Heart right ventricle (tissue), 16 donors: ENCODE measurements at regions not wholly inside any gene's neighbourhood (a gene's known extent, or its start where the extent isn't known, plus 50 kb on each side); places are given as distances from the start of the nearest gene placed in this dataset.

ENCODE experiments used
- ATAC-seq, 8 donors: fragments of 200-7000 bp; cut with Tn5 transposase; one replicate each; pipeline ENCODE4 v1.9.1; 2020; ENCODE audit warnings: mild to moderate bottlenecking in 8 of 8, moderate library complexity in 8 of 8, moderate number of reproducible peaks in 1 of 8
- DNase-seq, 2 donors: peaks; one replicate each; pipeline ENCODE4 v3.0.0-alpha.2; 2020
- H3K27ac ChIP-seq, 10 donors: fragments of 200-600 bp; sonication (generic) in 2 of 10; one replicate each; pipeline versions ENCODE4 v1.5.0 to v1.8.0; 2020 to 2022; ENCODE audit warnings: mild to moderate bottlenecking in 3 of 10
- H3K27me3 ChIP-seq, 7 donors: fragments of 200-600 bp; one replicate each; pipeline ENCODE4 v1.8.0; 2021 to 2022; ENCODE audit warnings: mild to moderate bottlenecking in 2 of 7
- H3K36me3 ChIP-seq, 9 donors: fragments of 200-600 bp; sonication (generic) in 1 of 9; one replicate each; pipeline versions ENCODE4 v1.5.0 to v1.8.0; 2020 to 2022; ENCODE audit warnings: mild to moderate bottlenecking in 2 of 9
- H3K4me1 ChIP-seq, 9 donors: fragments of 200-600 bp; sonication (generic) in 1 of 9; one replicate each; pipeline versions ENCODE4 v1.5.0 to v1.8.0; 2020 to 2022; ENCODE audit warnings: mild to moderate bottlenecking in 4 of 9
- H3K4me3 ChIP-seq, 10 donors: fragments of 200-600 bp; sonication (generic) in 2 of 10; one replicate each; pipeline versions ENCODE4 v1.5.0 to v1.8.0; 2020 to 2022; ENCODE audit warnings: mild to moderate bottlenecking in 7 of 10, moderate library complexity in 2 of 10
- H3K9me3 ChIP-seq, 11 donors: fragments of 200-600 bp in 10 of 11; sonication (generic) in 2 of 11; one replicate each; pipeline versions ENCODE4 v1.5.0 to v1.8.0; 2013 to 2022; ENCODE audit warnings: mild to moderate bottlenecking in 2 of 11, control low read depth in 1 of 11, moderate library complexity in 1 of 11
- CTCF ChIP-seq, 9 donors: fragments of 200-600 bp; sonication (generic) in 2 of 9; IDR thresholded peaks; one replicate each; pipeline versions ENCODE4 v1.5.0 to v1.8.0; 2021 to 2022; ENCODE audit warnings: antibody characterized with exemption in 9 of 9, mild to moderate bottlenecking in 5 of 9, moderate library complexity in 1 of 9
- WGBS, 2 donors: extraction: QIAGEN DNeasy Blood & Tissue Kit; methylation state at CpG; one replicate each; pipeline ENCODE4 v1.1.7; 2013; ENCODE audit warnings: inconsistent platforms in 1 of 2; 5-methylcytosine and 5-hydroxymethylcytosine counted together
- intact Hi-C, 10 donors: fragments of 100-400 bp; cut with DNase I; formaldehyde crosslinking; loops; one replicate each; pipeline versions ENCODE4 v1.11.1 to v1.14.2; 2022
- donor health status: Arrhythmogenic right ventricular cardiomyopathy.
- donor health status: ischemic (EF 13 %, LVEDD 7.1; RV severe dilation, severe dysfunction).
- donor health status: healthy with polysubstance abuse.
- donor health status: DM: no; HTN: yes; CAD: no.
- donor health status: DM: no; HTN: no; CAD: no.
- donor health status: ischemic (EF 25% LVEDD 6.9; RV normal size, moderate dysfunction).
- donor health status: ischemic (EF 25% LVEDD 5.7; RV mildly dilated, moderate dysfunction).
- donor health status: healthy.
- donor health status: DM: yes; HTN: yes; CAD: no.
- donor health status: Ischemic cardiomyopathy.
- donor health status: ischemic (EF 35%, LVEDD 5.7; RV mildly dilated, moderate dysfunction).
- donor health status: nonischemic (EF 11% LVEDD 7.7; RV severe dilation, severe dysfunction).
- donor health status: DM: yes; HTN: yes; CAD: no.
- donor health status: PGD.
- donor health status: ischemic (EF 29% LVEDD 5.4; RV normal size, mild dysfunction).
- donor health status: nonischemic (EF 23%, LVEDD 6.1; RV moderate dilation, normal function).

GRCh38 chr10:59085054-59085453, 91.4 kb upstream of the PHYHIPL start:
- Histone ChIP-seq H3K27me3 (no peaks in the 10 kb centered on the region), H3K4me1 (peaks cover 0 to 6% (median 0%) of the 10 kb centered on the region in 9 donors), H3K9me3 (no peaks in the 10 kb centered on the region), H3K27ac (no peak overlapping the region), H3K36me3 (no peaks in the 10 kb centered on the region), H3K4me3 (no peak overlapping the region)
- ATAC-seq = no peak
- no peak for DNase-seq
- intact Hi-C loops = no loop called here
- TF ChIP-seq CTCF (IDR thresholded peaks at IDR 0.05) = no peak

- intact Hi-C loops = no loop called here
- TF ChIP-seq CTCF (IDR thresholded peaks at IDR 0.05) = no peak
- H3K27ac ChIP-seq = no peak overlapping the region
- ATAC-seq (no peak), DNase-seq (no peak)
- no peaks in the 10 kb centered on the region for H3K4me1 ChIP-seq
- H3K9me3 ChIP-seq = no peaks in the 10 kb centered on the region
- 87% methylated on average over 6 of the region's 6 CpGs for WGBS, 2 donors
- no peaks in the 10 kb centered on the region for H3K36me3 ChIP-seq
- no peaks in the 10 kb centered on the region for H3K27me3 ChIP-seq
- H3K4me3 ChIP-seq = no peak overlapping the region
These were observed 90.5 kb upstream of the PHYHIPL start for GRCh38 chr10:59085711-59086502.

- H3K36me3 ChIP-seq = no peaks in the 10 kb centered on the region
- ATAC-seq (no peak), DNase-seq (no peak)
- H3K9me3 ChIP-seq = no peaks in the 10 kb centered on the region
- no peak overlapping the region for H3K27ac ChIP-seq
- peaks cover 0 to 5% (median 0%) of the 10 kb centered on the region in 9 donors for H3K4me1 ChIP-seq
- H3K27me3 ChIP-seq = no peaks in the 10 kb centered on the region
- TF ChIP-seq CTCF (IDR thresholded peaks at IDR 0.05) = no peak
- no peak overlapping the region for H3K4me3 ChIP-seq
- intact Hi-C loops = no loop called here
These were observed 89.0 kb upstream of the PHYHIPL start for GRCh38 chr10:59087486-59087885.

- no peak overlapping the region for H3K27ac ChIP-seq
- H3K4me3 ChIP-seq = no peak overlapping the region
- H3K36me3 ChIP-seq = no peaks in the 10 kb centered on the region
- TF ChIP-seq CTCF (IDR thresholded peaks at IDR 0.05) = no peak
- H3K4me1 ChIP-seq = peaks cover 0 to 13% (median 0%) of the 10 kb centered on the region in 9 donors
- H3K27me3 ChIP-seq = no peaks in the 10 kb centered on the region
- DNase-seq (no peak), ATAC-seq (no peak)
- intact Hi-C loops = no loop called here
- no peaks in the 10 kb centered on the region for H3K9me3 ChIP-seq
- 93 to 94% methylated on average over 11 of the region's 11 CpGs for WGBS, 2 donors
These were observed 87.4 kb upstream of the PHYHIPL start for GRCh38 chr10:59088912-59089573.
